Activated CD4-positive, alpha-beta T cell treated with anti-CD3 and anti-CD28 coated beads, Interleukin-2, Interleukin-6, amounts not matched to agents 100 ng/mL and 50 ng/mL, durations not matched to agents 16 hours and 8 hours (primary cell): ENCODE measurements at regions not wholly inside any gene's neighbourhood (a gene's known extent, or its start where the extent isn't known, plus 50 kb on each side); places are given as distances from the start of the nearest gene placed in this dataset.

Source experiments
- DNase-seq: peaks from one replicate; pipeline ENCODE4 v3.0.0-alpha.2; 2020

DNA sequence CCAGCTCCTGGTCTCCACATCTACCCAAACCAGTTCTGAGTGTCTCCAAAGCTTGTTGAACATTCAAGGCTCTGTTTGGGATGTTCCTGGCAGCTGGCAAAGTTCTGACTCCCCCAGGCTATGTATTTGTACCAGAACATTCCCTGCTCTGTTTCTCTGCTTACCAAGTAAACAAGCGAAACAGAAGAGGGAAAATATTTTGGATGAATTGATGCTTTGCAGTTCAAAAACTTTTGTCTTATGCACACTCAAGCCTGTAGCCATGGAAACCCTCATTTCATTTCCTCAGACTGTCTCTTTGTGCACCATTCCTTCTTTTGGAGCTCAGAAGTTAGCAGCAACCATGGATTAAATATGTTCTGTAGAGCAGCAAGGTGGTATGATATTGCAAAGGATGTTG, 145.8 kb downstream of the ACTL7B start:
- no peak for DNase-seq

DNA sequence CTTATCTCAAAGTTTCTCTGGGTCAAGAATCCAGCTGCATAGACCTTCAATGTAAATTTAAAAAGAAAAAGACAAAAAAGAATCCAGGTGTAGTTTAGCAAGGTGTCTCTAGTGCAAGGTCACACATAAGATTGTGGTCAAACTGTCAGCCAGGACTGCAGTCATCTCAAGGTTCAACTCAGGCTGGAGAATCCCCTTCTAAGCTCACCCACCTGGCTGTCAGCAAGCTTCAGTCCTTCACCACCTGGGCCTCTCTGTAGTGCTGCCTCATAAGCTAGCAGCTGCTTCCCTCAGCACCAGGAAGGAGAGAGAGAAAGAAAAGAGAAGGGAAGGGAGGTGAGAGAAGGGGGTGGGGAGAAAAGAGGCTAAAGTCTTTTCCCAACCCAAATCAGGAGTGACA, 146.7 kb downstream of the ACTL7B start:
- DNase-seq: no peak

DNA sequence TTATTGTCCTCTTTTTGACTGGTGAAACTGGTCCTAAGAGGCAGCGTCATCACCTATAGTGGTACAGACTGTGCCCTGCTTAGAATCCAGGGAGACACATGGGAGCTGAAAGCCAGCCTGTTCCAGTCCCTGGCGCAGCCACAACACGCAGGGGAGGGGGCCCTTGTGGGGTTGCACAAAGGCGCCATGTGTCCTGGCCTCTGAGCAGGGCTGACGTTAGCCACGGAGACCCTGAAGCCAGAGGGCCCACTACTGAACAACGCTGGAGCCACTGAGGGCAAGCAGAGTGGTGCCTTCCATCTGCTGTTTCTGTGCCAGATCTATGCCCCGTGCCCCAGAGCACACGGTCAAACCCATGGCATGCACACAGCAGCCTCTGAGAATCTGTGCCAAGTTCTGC, 147.3 kb downstream of the ACTL7B start:
- DNase-seq: no peak

DNA sequence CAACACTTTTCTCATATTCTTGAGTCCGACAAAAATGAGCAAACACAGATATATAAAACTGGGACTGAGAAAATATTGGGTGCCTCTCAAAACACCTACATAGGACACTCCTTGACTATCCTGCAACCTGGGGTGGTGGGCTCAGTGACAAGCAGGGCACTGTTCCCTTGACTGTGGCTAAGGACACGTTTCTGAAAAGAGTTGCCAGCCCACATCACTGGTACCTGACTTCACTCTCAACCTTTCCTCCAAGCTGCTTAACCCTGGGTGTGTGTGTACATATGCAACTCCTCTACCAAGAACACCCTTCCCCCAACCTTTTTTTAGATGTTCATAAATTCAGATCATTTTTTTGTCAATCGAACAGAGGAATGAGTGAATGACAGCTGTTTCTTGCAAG, 148.7 kb downstream of the ACTL7B start:
- DNase-seq: no peak

DNA sequence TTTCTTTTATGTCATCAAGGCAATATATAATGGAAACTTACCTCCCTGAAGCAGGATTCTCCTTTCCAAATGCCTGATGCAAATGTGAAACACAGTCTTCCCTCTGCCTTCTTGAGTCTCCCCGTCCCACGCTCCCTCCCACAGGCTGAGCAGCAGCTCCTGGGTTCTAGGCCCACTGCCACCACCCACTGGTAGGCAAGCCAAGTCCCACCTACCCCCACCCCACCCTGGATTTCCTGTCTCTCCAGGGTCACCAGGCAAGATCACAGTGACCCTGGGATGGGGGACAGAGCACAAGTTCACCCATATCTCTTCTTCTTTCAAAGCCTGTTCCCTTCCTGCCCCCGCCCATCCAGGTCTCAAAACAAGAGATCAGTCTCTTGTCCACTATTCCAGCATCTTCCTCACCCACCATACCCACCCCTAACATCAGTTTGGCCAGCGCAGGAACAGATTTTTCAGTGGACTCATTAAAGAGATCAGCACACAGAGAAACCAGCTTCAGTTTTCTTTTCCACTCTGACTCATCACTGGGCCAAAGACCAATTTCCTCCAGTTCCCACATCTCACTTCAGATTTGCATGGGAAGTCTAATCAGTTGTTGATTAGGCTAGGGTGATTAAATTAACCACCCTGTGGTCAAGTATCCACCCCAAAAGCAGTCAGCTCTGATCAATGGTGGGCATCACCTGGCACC, 151.5 kb downstream of the ACTL7B start:
- no peak for DNase-seq

DNA sequence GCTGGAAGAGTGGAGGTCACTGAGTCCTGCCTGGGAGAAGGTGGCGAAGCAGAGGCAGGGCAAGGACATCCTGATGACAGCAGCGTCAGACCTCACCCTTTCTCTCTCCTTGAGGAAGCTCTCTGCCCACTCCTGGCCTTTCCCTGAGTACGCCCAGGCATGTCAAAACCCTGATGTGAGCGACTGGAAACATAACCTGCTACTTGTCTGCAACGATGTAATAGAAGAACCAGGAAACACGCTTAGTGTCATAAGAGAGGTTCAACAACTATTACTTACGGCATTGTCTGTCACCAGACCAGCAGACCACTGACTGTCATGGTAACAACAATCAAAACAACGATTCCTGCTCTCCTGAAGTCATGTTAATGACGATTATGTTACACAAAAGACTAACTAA, 152.4 kb downstream of the ACTL7B start:
- no peak for DNase-seq

DNA sequence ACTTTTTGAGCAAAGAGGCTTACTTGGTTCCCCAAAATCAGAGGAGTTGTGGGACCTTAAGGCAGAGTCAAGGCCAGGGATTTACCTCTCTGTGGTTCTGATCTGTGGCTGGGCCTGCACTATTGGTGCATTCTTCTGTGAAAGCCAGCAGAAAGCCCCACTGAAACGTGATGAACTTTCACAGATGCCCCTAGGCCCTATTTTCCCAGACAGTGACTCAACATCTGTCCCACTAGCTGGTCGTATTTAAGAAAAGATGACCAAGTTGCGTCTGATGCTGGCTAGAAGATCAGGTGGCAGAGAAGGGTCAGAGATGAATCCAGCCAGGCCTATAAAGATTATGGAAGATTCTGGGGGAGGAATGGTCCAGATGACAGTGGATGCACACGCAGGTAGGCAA, 153.1 kb downstream of the ACTL7B start:
- no peak for DNase-seq

DNA sequence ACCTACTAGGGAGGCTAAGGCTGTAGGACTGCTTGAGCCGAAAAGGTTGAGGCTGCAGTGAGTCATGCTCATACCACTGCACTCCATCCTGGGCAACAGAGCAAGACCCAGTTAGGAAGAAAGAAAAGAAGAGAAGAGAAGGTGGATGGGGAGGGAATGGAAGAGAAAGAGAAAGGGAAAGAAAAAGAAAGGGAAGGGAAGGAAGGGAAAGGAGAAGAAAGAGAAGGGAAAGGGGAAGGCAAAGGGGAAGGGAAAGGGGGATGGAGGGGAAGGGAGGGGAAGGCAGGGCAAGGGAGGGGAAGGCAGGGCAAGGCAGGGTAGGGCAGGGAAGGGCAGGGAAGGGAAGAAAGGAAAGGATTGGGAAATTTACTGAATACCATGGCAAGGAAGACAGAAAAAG, 157.0 kb downstream of the ACTL7B start:
- no peak for DNase-seq

DNA sequence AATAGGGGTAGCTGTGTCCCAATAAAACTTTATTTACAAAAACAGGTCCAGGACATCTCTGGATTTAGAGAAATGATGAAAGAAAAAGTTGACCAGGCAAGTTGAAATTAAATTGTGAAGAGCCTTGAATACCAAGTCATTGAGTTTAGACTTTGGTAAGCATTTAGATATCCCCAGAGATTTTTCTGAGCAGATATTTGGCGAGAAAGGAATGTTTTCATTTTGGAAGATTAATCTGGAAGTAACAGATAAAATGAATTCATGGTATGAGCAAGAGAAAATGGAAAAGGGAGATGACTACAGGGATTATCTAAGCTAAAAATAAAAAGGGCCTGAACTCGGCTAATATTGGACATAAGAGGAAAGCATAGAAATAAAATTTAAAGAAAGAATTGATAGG, 157.6 kb downstream of the ACTL7B start:
- no peak for DNase-seq

DNA sequence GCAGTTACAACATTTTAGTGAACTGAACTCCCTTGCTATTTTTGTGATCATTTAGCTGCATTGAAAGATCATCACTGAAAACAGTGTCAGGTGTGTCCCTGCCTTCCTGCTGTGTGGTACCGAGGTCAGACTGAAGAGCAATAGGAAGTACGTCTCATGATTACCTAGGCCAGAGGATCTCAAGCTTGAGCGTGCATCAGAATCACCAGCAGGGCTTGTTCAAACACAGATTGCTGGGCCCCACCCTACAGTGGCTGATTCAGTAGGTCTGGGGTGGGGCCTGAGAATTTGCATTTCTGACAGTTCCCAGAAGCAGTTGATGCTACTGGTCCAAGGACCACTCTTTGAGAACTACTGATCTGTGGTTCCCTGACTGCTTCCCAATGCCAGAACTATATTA, 159.6 kb downstream of the ACTL7B start:
- no peak for DNase-seq

DNA sequence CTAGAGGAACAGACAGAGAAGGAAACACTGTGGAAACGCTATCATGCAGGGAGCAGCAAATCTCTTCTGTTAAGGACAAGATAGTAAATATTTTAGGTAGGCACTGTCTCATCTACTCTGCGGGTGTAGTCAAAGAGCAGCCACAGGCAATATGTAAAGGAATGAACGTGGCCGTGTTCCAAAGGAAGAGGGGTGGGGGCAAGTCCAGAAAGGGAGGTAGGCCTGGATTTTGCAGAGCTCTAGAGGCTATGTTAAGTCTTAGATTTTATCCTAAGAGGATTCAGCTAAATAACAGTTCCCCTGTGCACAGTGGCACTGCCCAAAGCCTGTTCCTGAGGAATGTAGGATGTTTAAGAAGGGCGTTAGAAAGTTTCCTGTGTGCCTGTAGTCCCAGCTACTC, 161.6 kb downstream of the ACTL7B start:
- no peak for DNase-seq

DNA sequence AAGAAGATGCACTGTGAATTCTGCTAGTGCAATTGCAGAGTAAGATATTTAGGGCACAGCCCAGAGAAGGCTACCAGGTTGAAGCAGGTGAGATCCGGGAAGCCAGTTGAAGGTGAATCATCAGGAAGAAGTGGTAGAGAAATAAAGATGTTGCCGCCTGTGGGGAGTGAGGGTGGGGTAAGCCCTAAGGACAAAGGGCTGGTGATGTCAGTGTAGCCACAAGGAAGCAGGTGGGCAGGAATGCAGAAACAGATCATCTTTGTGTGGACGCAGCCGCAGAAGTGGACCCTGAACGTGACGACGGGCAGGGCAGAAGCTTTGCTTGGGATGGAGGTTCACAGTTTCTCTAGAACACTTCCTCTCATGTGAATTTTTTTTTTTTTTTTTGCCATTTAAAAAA, 164.2 kb downstream of the ACTL7B start:
- DNase-seq: no peak

DNA sequence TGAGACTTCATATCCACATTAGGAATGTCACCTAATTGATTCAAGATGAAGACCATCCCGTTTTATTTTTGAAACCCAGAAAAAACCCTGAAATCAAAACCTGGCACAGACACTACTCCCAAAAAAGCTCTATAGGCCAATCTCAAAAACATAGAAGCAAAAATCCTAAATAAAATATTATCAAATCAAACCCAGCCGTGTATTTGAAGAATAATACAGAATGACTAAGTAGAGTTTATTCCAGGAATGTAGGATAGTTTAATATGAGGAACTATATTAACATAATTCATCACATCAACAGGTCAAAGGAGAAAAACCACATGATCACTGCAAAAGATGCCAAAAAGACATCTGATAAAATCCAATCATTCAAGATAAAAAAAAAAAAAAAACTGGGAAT, 167.1 kb downstream of the ACTL7B start:
- DNase-seq: no peak

DNA sequence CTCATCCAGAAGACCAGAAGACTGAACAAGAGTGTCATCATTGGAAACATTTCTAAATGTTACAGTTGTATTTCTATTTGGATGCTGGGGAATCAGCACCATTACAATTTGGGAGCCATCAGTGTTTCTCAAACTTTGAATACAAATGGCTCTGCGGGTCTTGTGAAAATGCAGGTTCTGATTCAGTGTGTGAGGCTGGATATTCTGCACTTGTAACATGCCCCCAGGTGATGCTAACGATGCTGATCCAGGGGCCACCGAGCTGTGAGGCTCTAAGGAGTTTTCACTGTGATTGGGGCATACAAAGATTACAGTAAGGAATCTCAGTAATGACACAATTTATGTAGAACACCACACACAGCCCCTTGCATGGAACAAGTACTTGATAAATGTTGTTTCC, 167.7 kb downstream of the ACTL7B start:
- DNase-seq: no peak

DNA sequence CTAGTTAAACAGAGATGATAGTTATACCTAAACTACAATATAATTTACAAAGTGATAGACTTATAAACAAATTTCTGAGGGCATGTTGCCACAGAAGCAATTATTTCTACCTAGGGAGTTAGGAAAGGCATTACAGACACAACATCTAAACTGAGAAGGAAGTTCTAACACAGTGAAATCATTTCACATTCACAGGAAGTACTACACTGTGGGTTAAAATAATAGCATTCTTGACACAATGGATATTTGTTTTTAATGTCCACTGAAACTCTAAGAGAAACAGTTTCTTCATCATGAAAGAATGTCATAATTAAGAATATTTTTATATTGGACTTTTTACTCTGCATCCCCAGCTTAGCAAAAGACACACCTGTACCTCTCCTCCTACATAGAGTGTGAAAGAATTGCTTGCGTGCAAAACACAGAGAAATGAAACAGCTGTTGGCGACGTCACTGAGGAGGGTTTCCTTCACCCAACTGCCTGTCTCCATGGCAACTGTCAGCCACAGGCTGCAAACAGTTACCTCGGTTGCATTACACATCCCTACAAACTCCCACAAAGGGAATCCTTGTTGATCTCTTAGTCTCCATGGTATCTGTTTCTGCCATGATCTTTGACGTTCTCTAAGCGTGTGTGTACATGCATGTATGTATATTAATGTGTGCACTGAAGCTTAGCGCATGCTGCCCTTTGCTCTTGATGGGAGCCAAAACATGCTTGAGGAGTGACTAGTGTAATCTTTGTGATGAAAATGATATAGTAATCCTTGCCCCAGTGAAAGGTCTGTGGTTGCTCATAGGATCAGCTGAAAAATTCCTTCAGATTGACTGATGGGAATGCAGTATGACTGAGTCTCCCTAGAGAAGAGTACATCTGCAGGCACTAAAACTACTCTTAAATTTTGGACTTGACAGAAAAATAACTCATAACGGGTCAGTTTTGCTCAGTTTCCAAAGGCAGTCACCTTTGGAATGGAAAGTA, 168.5 kb downstream of the ACTL7B start:
- no peak for DNase-seq

DNA sequence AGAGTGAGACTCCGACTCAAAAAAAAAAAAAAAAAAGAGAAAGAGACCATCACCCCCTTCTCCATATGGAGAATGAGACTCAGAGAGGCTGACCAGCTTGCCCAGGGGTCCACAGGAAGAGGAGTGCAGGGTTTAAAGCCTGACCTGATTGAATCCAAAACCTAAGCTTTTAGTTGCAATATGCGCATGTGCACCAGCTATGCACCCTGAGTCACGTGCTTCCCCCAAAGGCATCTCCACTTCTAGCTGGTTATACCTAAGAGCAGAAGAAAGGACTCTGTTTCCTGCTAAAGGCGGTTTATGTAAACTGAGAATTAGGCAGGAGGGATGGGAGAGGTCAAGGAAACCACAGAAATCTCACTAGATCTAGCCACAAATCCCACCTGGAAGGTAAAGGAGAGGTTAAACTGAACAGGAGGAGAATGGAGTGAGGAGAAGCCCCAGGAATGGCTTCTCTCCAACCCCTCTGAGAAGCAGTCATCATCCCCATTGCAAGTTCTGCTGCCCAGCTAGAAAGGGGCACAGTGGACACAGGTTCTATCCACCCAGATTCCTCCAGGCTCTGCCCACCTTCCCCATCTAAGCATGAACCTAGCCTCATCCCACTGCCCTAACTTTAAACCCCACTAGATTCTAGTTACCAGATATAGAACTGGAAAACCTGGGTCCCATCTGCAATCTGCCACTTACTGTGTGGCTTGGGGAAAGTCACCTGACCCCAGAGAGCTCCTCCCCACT, 171.3 kb downstream of the ACTL7B start:
- DNase-seq: no peak

DNA sequence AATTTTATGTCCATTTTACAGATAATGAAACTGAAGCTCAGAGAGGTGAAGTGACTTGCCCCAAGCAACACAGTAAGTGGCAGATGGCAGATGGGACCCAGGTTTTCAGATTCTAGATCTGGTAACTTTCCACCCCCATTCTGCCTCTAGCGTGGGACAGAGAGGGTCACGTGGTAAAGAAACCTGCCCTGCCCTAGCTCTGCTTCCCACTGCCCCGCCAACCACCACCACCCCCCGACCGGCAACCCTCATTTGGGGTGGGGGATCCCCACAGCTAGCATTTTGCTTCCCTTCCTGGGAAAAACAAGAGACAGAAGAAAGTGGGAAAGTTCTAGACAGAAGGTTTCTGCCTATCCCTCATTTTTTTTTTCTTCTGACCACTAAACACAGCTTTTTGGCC, 172.5 kb downstream of the ACTL7B start:
- no peak for DNase-seq

DNA sequence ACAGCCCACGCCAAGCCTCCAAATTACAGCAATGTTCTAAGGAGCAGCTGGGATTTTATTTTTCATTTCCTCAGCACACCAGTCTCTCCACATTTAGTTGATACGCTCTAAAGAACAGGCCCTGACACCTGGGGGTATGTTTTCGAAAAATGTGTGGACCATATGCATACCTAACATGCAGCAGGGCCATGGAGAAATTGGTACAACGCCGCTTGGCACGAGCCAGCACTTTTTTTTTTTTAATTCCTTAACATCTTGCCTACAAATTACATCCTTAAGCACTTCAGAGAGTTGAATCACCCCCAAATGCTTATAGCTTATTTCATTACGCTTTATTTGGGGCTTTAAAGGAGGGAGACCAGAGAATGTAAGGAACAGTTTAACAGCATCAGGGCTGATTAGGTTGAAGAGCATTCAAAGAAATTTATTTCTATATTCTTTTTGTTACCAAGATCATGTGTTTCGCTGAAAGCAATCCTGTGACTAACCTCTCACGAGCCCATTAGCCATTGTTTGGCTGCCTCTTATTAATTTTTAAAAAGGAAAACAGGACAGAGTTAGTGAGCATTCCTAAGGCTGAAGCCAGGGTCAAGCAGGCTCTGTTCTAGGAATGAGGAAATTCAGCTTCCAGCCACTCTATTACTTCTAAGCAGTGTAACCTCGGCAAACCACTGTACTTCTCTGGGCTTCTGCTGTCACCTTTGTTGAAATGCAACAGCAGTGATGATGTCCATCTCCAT, 173.8 kb downstream of the ACTL7B start:
- no peak for DNase-seq

DNA sequence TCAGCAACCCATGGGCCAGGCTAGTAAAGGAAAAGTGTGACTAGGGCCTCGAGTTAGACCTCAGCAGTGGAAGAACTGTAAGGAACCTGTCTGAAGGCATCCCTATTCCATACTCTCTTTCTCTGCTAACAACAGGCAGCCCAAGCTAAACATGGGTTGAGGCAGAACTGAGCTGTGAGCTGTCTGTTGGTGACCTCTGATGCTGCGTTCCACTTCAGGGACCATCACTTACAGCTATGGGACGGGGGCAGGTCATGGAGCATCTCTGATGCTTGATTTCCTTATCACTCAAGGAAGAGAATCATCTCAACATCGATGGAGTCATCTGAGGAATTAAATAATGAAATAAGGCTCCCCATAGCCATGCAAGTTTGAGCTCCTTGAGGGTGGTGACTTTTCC, 174.8 kb downstream of the ACTL7B start:
- DNase-seq: no peak

DNA sequence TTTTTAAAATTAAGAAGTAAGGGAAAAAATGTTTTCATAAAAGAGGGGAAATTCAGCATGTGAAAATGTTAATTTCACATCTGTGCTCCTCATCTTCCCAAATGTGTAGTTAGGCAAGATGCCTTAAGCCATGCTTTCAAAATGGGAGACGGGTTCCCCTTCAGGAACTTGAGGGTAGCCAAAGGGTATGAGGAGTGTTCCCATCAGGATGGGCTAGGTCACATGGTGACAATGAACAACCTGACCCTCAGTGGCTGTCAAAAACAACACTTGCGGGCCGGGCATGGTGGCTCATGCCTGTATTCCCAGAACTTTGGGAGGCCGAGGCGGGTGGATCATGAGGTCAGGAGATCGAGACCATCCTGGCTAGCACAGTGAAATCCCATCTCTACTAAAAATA, 178.0 kb downstream of the ACTL7B start:
- DNase-seq: no peak

DNA sequence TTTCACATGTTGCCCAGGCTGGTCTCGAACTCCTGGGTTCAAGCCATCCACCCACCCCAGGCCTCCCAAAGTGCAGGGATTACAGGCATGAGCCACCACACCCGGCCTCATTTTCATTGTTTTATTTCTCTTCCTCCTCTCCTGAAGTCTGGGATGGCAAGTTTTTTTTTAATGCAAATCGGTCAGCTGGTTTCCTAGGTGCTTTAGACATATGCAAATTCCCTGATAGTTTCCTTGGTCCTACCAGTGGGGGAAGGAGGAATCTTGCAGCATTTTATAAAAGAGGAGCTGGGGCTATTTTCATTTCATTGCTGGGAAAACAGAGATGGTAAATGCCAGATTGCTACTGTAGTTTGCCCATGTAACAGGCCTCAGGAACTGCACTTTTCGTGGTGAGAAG, 179.4 kb downstream of the ACTL7B start:
- DNase-seq: no peak

DNA sequence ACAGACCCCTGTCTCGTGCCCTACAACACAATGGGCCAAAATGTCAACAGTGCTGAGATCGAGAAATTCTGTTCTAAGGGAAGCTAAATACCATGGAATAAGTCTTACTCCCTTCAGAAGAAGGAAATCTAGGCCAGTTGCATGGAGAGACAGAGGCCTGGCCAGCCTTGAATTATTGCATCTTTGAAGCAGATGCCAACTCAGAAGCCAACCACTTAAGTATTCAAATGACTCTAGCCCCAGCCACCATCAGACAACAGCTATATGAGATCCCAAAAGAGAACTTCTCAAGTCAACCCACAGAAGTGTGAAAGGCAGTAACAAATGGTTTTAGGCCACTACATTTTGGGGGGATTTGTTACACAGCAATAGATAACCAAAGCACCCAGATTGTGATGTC, 180.1 kb downstream of the ACTL7B start:
- no peak for DNase-seq
